ENCODE measurements at regions not wholly inside any gene's neighbourhood (a gene's known extent, or its start where the extent isn't known, plus 50 kb on each side); places are given as distances from the start of the nearest gene placed in this dataset.

DNA sequence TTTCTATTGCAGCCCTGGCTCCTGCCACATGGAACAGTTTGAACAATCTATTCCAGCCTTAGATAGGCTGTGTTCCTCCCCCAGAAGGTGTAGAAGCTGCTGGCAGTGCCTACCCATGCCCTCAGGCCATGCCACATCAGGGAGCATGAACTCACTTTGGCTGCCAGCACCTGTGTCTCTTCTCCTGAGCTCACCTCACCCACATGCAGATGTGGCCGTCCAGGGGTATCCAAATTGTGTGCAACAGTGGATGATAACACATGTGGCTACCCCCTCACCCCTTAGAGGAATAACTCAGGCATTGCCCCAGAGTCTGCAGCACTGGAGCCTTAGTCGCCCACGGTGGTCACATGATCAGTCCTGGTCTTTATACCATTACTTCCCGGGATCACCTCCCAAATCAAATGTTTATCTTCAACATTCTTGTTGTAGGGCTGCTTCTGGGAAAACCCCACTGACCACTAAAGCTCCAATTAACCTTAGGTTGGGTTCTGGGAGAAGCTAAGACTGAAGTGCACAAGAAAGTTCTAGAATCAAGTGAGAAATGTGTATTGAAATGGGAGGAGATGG, 110.4 kb downstream of the BANF2 start:
- no peak for DNase-seq

GRCh38 chr20:17809362-17810061, 109.7 kb downstream of the BANF2 start:
- DNase-seq: no peak

DNA sequence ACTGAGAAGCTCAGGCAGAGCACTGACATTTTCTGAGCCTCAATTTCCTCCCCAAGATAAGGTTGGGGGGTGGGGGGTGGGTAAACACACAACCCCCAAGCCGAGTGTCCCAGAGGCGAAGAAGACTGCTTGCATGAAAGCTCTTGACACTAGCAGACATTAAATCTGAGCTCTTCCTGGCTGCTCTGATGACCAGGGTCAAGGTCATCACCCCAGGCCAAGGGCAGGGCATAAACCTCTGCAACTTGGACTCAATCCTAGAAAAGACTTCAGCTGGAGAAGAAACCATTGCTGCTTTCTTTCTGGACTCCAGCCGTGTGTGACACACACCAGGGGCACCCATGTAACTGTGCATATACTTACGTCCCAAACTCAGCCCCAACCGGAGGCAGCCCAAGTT, 109.0 kb downstream of the BANF2 start:
- no peak for DNase-seq

DNA sequence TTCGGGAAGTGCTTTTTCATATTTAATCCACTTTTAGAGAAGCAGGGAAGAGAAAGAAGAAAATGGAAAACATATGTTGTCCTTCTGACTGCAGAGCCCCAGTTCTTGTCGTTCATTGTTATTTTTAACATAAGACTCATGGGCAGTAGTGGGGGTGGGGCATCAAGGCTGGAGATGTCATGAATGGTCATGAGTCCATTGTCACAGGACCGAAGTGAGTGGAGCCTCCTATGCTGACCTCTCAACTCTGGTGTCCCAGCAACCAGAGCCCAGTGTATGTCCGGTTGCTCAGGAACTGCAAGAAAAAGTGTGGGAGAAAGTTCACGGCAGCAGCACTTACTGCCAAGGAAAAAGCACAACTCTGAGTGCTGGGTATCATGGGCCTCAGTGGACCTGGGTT, 108.6 kb downstream of the BANF2 start:
- no peak for DNase-seq

DNA sequence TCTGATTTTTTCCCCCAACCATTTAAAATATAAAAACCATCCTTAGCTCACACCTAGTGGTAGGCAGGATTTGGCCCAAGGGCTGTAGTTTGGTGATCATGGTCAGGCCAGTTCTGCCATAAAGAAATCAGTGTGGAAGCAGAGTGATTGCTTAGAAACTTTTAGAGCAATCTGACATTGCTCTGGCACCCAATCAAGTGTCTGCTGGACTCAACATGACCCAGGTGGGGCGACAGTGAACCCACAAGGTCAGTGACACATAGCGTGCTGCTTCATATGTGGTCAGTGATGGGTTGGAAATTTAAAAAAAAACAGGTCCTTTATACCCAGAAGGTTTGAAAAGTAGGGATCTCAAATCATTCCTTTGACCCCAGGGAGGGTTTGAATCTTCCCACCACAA, 107.9 kb downstream of the BANF2 start:
- no peak for DNase-seq

DNA sequence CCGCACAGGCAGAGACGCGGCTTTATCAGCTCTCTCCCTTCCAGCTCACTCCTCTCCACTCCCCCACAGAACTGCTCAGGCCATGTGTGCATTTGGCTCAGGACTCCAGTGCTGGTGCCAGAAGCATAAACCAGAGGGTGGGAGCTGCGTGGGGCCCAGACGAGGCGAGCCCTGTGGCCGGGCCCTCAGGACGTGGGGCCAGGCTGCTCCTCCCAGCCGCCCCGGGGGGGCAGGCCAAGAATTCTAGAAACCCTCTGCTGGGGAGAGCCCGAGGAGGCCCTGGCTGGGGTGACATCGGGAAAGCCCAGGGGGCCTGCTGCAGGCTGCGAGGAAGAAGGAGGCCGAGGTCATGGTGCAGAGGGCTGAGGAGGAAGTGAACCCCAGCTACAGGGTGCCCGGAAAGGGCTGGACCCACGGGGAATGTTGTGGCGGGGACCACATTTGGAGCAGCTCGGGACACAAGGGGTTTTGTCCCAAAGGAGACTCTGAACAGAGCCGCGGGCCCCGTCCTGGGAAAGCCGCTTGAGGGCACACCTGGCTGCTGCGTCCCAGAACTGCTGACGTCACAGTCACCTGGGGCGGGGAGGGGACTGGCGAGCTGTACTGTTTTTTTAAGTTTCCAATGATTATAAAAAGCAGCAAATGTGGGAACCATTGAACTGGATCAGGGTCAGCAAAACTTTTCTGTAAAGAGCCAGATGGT, 107.1 kb downstream of the BANF2 start:
- DNase-seq: no peak

- no peak for DNase-seq
Observed at GRCh38 chr20:17806107-17806506, 106.3 kb downstream of the BANF2 start.

GRCh38 chr20:17803765-17804164, 104.0 kb downstream of the BANF2 start:
- DNase-seq: no peak

GRCh38 chr20:17799575-17800227, 99.9 kb downstream of the BANF2 start:
- no peak for DNase-seq

DNA sequence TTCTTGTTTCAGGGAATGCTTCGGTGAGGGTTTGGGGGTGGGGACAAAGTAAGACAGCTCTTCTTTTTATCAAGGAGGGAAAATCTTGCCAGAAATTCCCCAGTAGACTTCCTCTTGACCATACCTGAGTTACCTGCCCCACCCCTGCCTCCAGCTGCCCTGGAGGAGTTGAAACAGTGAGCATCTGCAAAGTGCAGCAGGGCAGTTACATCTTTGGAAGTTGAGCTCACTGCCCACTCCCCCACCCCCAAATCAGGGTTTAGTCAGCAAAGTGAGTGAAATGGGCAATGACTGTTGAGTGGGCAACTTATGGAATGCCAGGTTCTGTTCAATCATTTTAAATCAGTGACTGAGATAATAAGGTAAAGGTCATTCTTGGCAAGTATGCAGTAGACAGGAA, 98.8 kb downstream of the BANF2 start:
- no peak for DNase-seq

DNA sequence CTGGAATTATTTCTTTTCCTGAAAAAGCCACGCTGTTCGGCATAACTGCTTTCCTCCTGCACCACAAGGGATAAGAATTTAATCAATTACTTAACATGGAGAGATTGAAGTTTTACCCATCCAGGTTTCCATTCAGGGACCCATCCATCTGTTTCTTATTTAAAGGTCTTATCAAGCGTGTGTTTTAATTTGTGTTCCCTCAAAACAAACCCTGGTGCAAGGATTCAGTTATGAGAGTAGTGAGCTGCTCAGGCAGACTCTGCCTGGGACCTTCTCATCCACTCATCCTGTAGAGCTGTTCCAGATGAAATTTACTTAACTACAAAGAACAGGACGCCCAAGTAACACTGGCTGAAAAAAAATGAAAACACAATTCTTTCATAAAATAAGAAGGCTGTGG, 97.8 kb downstream of the BANF2 start:
- DNase-seq: no peak

- no peak for DNase-seq
Observed at GRCh38 chr20:17797161-17797560, 97.4 kb downstream of the BANF2 start.

DNA sequence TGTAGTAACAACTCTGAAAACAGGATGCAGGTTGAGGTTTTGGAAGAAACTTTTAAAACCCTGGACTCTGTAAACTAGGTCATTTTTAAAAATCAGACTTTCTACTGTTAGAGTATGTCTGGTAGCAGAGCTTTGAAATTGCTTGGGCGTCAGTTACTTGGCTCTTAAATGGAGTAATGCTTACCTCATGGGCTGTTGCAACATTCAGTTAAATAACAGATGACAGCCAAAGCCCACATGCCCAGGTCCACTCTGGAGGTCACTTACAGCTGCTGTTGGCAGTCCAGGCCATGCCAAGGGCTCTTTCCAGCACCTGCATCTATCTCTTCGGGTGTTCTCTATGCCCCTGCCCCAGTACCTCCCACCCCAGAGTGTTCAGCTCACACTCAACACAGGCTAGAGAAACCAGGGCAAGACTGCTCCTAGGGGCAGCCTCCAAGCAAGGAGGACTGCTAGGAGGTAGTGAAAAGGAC, 96.4 kb downstream of the BANF2 start:
- DNase-seq: no peak

DNA sequence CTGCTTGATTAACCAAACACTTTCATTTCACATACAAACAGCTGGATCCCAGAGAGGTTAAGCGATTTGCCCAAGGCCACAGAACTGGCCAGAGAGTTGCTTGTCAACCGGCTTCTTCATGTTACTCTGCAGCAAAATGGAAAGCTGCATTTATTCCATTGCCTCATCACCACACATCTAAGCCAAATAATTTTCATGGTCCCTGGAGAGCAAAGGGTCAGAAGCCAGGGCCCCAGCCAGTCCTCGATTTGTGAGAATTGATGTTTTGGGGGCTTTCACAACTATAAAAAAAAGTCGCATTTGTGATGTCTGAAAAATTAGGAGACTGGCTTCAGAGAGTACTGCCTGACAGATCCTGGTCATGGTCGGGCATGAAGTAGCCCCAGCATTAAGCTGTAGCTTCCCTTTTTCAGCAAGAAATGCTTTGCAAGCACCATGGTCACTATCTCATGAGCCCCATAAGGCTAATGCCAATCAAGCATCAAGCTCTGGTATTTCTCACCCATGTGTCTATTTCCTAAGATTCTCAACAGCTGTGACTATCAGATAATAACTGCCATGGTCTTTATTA, 95.8 kb downstream of the BANF2 start:
- DNase-seq: no peak

DNA sequence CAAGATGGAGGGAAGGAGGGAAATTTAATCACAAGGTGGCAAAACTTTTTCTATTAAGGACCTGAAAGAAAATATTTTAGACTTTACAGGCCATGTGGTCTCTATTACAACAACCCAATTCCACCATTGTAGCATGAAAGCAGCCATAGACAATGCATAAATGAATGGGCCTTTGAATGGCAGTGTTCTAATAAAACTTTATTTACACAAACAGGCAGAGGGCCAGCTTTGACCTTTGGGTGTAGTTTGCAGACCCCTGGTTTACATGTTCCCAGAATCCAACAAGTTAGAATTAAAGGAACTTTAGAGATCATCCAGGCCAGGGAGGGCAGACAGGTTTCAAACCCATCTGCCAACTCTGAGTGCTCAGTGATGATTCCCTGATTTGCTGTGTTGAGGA, 95.2 kb downstream of the BANF2 start:
- DNase-seq: no peak

DNA sequence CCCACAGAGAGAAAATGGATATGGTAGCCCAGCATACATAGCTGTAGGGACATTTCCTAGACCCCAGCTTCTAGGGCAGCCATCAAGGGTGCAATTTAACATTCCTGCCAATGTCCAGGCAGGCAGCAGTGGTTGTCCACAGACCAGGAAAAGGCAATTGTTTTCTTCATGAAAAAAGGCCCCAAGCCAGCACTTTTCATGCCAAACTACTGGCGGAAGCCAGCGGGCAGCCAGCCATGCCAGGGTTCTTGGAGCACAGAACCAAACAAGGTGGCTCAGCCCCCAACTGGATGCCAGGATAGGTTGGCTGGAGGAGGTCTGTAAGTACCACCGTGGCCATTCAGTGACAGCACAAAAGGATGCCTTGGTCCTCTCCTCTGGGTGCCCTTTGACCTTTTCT, 94.6 kb downstream of the BANF2 start:
- DNase-seq: no peak

DNA sequence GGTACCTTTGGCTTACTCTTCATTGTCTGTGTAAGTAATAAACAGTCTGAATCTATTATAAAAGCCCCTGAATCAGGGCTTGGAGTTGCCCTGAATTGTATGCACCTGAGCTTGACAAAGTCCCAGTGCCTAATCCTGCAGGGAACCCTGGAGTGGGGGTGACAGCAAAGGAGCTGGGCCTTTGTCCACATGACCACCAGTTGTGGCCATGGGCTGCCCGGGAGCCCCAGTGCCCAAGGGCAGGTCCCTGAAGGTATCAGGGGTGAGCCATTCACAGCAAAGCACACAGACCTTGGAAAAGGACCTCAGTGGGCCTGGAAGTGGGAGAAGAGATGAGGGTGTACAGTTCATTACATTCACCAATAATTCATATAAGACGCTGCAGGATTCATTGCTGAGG, 94.2 kb downstream of the BANF2 start:
- no peak for DNase-seq

GRCh38 chr20:17790296-17790695, 90.5 kb downstream of the BANF2 start:
- no peak for DNase-seq

- no peak for DNase-seq
Observed at GRCh38 chr20:17787816-17788215, 88.0 kb downstream of the BANF2 start.

DNA sequence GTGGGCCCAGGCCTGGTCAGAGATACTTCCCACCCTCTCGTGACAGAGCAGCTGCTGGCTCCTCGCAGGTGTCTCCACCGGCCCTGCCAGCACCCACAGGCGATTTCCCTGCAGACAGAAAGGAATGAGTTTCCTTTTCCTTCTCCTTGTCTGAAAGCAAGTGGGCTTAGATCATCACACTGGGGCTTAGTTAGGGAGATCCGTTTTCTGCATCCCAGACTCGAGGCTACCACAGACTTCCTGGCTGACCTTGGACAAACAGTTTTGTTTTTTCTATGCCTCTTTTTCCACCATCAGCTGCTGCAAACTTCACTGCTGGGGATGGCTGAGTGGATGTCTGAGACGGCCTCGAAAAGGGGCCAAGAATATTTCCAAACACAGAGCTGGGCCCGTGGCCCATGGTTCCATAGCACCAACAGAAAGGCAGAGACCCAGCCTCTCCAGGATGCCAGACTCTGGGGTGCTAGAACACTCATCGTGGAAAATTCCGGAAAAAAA, 86.5 kb downstream of the BANF2 start:
- no peak for DNase-seq

Measured in Kasumi-1 (cell line).